ENCODE measurements at regions not wholly inside any gene's neighbourhood (a gene's known extent, or its start where the extent isn't known, plus 50 kb on each side); places are given as distances from the start of the nearest gene placed in this dataset.

GRCh38 chrX:96566878-96567277 lies 117.8 kb upstream of the DIAPH2 start:
- TF ChIP-seq POLR2A (IDR thresholded peaks at IDR 0.05), result no peak
- no peak for TF ChIP-seq CTCF (IDR thresholded peaks at IDR 0.05)
